ENCODE measurements at regions not wholly inside any gene's neighbourhood (a gene's known extent, or its start where the extent isn't known, plus 50 kb on each side); places are given as distances from the start of the nearest gene placed in this dataset.
"Not testable (repeated sequence)": the region's sequence is repeated elsewhere in the genome, so short reads cannot be mapped to it uniquely, and the experiment has no call there.

DNA sequence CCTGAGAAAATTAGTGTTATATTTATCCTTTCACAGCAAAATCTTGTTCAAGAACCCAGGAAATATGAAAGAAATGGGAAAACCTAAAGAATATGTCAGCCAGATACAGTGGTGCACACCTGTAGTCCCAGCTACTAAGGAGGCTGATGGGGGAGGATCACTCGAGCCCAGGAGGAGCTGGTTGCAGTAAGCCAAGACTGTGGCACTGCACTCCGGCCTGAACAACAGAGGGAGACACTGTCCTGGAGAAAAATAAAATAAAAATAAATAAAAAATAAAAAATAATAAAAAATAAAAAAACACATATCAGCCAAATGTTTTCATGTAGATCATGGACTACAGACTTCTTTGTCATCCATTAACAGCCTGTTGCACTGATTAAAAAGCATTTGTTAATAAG lies 244.8 kb upstream of the KLHL1 start:
- no peak for DNase-seq

DNA sequence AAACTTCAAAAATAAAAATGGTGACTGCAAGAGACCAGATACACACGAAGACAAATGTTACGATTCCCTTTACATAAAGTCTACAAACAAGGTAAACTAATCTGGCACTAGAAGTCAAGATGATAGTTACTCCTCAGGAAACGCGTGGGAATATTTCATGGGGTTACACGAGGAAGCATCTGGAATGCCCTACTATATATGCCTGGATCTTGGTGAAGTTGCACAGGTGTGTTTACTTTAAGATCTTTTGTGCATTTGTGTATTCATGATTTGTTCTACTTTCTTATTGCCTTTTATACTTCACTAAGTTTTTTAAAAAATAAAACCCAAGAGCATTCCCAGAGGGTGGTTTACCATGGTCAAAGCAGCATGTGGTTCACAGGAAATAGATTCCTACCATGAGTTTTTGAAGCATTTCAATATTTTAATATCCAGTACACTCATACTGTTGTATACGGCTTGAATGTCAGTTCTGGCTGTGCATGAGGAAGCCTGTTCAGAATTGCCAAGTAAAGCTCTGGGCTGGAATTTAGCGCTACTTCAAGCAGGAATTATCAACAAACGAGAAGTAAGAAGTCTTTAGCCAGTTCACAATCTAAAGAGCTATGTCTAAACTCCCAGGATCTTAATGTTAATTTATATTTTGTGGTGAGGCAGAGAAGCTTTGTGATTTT lies 239.8 kb upstream of the KLHL1 start:
- DNase-seq: no peak

- no peak for DNase-seq
Observed at GRCh38 chr13:70339738-70340137, 231.5 kb upstream of the KLHL1 start.

DNA sequence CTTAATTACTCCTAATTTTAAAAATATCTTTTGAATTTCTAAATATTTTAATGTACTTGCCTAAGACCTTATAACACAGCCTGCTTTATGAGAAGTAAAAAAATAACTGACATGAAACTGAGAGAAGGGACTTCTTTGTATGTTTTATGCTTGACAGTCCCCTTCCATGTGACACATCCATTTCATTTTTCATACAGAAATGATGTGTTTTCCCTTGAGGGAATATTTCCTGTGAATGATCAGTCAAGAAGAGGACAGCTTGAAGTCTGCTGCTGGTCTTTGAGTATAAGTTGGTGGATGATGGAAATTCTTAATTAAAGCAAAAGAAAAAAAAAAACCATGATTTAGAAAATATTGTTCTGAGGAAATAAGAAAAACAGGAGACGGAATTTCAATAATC lies 230.4 kb upstream of the KLHL1 start:
- DNase-seq: no peak

DNA sequence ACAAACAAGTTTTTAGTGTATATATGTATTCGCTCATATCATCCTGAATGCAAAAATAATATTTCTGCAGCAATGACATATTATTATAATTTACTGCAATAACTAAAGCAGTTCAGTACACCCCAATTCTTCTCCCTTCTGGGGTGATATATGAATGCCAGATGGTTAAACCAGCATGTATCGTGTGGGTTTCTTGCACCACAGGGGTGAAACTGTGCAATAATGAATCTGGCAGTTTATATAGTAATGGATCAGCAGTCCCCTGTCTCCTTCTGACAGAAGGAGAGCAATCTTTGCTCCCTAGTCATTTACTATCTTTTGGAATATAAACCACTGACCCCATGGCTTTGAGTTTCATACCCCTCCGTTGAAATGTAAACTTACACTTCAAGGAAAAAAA lies 228.6 kb upstream of the KLHL1 start:
- DNase-seq: no peak

GRCh38 chr13:70333752-70334151 lies 225.5 kb upstream of the KLHL1 start:
- no peak for DNase-seq

- no peak for DNase-seq
Observed at GRCh38 chr13:70330697-70331361, 222.6 kb upstream of the KLHL1 start.

GRCh38 chr13:70324519-70324918 lies 216.3 kb upstream of the KLHL1 start:
- no peak for DNase-seq

GRCh38 chr13:70311191-70311590 lies 202.9 kb upstream of the KLHL1 start:
- DNase-seq: no peak

GRCh38 chr13:70310396-70311119 lies 202.3 kb upstream of the KLHL1 start:
- DNase-seq: no peak

GRCh38 chr13:70297189-70297616 lies 189.0 kb upstream of the KLHL1 start:
- DNase-seq: no peak

GRCh38 chr13:70284371-70284770 lies 176.1 kb upstream of the KLHL1 start:
- DNase-seq: no peak

DNA sequence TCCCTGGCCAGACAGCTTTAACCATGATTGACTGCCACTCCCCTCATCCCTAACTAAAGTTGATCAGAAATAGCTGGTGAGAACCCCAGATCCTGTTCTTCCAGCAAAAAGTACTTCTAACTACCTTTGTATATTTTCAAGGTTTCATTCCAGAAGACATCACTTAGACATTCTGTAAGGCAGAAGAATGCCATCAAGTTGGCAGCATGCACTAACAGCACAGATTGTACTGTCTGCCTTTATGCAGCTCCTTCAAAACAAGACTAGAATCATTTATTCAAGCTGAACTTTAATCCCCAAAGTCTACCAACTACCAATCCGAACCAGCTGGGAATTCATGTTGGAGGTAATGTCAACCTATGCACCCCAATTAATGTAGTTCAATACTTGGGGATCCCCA lies 167.6 kb upstream of the KLHL1 start:
- DNase-seq: no peak

- no peak for DNase-seq
Observed at GRCh38 chr13:70255406-70255991, 147.2 kb upstream of the KLHL1 start.

GRCh38 chr13:70253834-70254233 lies 145.6 kb upstream of the KLHL1 start:
- DNase-seq: no peak

GRCh38 chr13:70253411-70253810 lies 145.2 kb upstream of the KLHL1 start:
- DNase-seq: no peak

- no peak for DNase-seq
Observed at GRCh38 chr13:70249332-70250064, 141.2 kb upstream of the KLHL1 start.

DNA sequence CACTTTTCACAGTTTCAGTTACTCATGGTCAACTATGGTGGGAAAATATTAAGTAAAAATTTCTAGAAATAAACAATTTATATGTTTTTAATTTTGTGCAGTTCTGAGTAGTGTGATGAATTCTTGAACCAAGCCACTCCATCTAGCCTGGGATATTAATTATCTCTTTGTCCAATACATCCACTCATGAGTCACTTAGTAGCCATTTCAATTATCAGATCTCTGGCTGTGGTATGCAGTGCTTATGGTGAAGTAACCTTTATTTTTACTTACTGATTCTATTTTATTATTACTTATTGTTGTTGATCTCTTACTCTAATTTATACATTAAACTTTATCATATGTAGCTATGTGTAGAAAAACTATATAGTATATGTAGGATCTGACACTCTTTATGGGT lies 128.9 kb upstream of the KLHL1 start:
- no peak for DNase-seq

- no peak for DNase-seq
Observed at GRCh38 chr13:70235565-70235964, 127.3 kb upstream of the KLHL1 start.

- DNase-seq: no peak
Observed at GRCh38 chr13:70223911-70224310, 115.7 kb upstream of the KLHL1 start.

GRCh38 chr13:70222926-70223325 lies 114.7 kb upstream of the KLHL1 start:
- DNase-seq: no peak

DNA sequence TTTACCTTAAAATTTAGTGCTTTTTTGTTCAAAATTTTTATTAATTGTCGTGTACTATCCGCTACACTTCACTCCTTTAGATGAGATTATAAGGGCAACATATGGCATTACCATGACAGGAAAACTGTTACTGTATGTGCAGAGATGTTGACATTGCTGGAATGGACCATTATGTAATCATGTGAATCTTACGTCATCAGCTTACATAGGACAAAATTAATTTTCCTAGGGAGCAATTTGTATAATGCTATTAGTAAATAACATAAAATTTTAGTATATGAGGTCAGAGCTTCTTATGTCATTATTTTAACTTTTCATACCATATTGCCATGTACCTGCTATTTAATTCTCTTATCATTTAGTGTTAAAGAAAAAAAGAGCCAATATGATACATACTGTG lies 110.4 kb upstream of the KLHL1 start:
- DNase-seq: no peak

DNA sequence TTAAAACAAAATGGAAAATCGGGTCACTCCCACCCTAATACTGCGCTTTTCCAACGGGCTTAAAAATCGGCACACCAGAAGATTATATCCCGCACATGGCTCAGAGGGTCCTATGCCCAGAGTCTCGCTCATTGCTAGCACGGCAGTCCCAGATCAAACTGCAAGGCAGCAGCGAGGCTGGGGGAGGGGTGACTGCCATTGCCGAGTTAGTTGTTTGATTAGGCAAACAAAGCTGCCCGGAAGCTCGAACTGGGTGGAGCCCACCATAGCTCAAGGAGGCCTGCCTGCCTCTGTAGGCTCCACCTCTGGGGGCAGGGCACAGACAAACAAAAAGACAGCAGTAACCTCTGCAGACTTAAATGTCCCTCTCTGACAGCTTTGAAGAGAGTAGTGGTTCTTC lies 100.7 kb upstream of the KLHL1 start:
- not testable (repeated sequence) for DNase-seq
